ENCODE measurements at regions not wholly inside any gene's neighbourhood (a gene's known extent, or its start where the extent isn't known, plus 50 kb on each side); places are given as distances from the start of the nearest gene placed in this dataset.

DNA sequence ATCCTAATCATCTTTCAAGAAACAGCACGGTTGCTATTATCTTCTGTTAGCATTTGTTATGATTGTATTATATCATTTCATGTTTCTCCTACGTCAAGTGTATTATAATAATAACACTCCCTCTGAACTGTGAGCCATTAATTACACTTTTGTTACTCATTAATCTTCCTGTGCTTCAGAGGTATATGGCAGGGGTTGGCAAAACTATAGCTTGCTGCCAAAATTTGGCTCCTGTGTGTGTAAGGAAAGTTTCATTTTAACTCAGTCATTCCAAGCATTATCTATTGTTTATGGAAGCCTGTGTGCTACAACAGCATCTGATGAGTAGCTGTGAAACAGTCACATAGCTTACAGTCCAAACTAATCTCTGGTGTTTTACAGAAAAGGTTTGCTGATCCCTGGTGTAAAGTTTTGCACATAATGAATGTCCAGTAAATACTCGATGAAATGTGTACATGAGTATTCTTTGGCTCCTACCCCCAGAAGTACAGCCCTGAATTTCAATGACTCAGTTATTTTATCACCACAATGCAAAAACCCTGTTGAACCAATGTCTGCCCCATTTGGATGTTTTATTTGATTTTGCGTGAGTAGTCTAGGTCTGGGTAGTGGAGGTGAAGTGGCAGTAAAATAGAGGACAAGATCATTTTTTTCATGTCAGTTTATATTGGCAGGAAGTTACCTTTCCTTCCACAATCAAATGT lies 648.2 kb downstream of the MAT2B start:
- no peaks in the 10 kb centered on the region for H3K79me2 ChIP-seq (ENCODE audit: control insufficient read depth, insufficient read depth, low read length)
- H3K9ac ChIP-seq (ENCODE audit: low read length), result no peak overlapping the region
- H3K27ac ChIP-seq (ENCODE audit: low read length in 2 of 2), result no peak overlapping the region
- no peak for TF ChIP-seq EZH2 (IDR thresholded peaks at IDR 0.05; ENCODE audit: borderline replicate concordance, insufficient read depth, low read depth, low read length, poor library complexity, severe bottlenecking)
- TF ChIP-seq, protein P1, sequence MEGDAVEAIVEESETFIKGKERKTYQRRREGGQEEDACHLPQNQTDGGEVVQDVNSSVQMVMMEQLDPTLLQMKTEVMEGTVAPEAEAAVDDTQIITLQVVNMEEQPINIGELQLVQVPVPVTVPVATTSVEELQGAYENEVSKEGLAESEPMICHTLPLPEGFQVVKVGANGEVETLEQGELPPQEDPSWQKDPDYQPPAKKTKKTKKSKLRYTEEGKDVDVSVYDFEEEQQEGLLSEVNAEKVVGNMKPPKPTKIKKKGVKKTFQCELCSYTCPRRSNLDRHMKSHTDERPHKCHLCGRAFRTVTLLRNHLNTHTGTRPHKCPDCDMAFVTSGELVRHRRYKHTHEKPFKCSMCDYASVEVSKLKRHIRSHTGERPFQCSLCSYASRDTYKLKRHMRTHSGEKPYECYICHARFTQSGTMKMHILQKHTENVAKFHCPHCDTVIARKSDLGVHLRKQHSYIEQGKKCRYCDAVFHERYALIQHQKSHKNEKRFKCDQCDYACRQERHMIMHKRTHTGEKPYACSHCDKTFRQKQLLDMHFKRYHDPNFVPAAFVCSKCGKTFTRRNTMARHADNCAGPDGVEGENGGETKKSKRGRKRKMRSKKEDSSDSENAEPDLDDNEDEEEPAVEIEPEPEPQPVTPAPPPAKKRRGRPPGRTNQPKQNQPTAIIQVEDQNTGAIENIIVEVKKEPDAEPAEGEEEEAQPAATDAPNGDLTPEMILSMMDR (IDR thresholded peaks at IDR 0.05), result no peak
- DNase-seq (no peak), ATAC-seq (ENCODE audit: low read depth) (no peak)
- no peaks in the 10 kb centered on the region for H3K4me1 ChIP-seq (ENCODE audit: control insufficient read depth in 2 of 2, insufficient read depth in 2 of 2, low read length in 2 of 2)
- H3K36me3 ChIP-seq (replicated peaks in 1 of 2; ENCODE audit: control extremely low read depth in 1 of 2, control insufficient read depth in 1 of 2, extremely low read depth in 1 of 2, insufficient read depth in 2 of 2, low read length in 1 of 2), result no peaks in the 10 kb centered on the region
- no CpG with 5 or more reads among the region's 4 CpGs for WGBS (ENCODE audit: insufficient coverage)
- H3K4me2 ChIP-seq (replicated peaks; ENCODE audit: low read depth, low read length, poor library complexity, severe bottlenecking), result no peak overlapping the region
- no peaks in the 10 kb centered on the region for H3K27me3 ChIP-seq (replicated peaks in 1 of 4; ENCODE audit: control extremely low read depth in 1 of 4, control insufficient read depth in 3 of 4, insufficient read depth in 4 of 4, low read length in 3 of 4)
- Mint-ChIP-seq H3K27me3 (no peaks in the 10 kb centered on the region), H3K9me3 (ENCODE audit: insufficient read depth) (no peaks in the 10 kb centered on the region), H3K27ac (no peak overlapping the region), H3K4me3 (no peak overlapping the region), H3K4me1 (no peaks in the 10 kb centered on the region)
- H2AFZ ChIP-seq (ENCODE audit: insufficient read depth, low read depth, low read length, poor library complexity, severe bottlenecking), result no peak overlapping the region
- intact Hi-C loops (cut with micrococcal nuclease), result no loop called here
- CTCF ChIA-PET, result no interaction called here
- no peak overlapping the region for H3K4me3 ChIP-seq (ENCODE audit: control extremely low read depth in 1 of 5, extremely low read depth in 1 of 5, insufficient read depth in 1 of 5, low read depth in 2 of 5, low read length in 4 of 5)
- POLR2A ChIA-PET, result no interaction called here
- H4K20me1 ChIP-seq (ENCODE audit: control insufficient read depth, insufficient read depth, low read length, poor library complexity, severe bottlenecking), result no peaks in the 10 kb centered on the region
- no peaks in the 10 kb centered on the region for H3K9me3 ChIP-seq (ENCODE audit: control extremely low read depth in 1 of 3, control insufficient read depth in 2 of 3, insufficient read depth in 1 of 3, low read length in 2 of 3)

DNA sequence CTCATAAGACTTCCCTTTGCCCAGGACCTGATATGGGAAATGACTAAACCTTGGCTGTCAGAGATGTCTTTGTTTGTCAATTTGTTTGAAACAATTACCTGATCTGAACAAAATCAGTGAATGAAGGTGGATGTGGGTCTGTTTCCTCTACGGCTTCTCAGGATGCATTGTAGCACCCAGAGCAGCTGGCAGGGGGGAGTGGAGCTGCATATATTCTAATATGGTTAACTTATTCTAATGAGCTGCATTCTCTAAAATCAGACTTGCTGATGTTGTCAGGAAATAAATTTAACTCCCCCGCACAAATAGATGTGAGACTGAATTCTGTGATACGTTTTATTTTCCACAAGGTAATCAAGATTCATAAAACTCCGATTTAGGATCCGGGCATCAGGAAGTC lies 665.4 kb downstream of the MAT2B start:
- Histone ChIP-seq H3K9me3 (ENCODE audit: control extremely low read depth in 1 of 3, control insufficient read depth in 2 of 3, insufficient read depth in 1 of 3, low read length in 2 of 3) (peaks cover 0 to 1% (median 0%) of the 10 kb centered on the region in 3 donors), H2AFZ (ENCODE audit: insufficient read depth, low read depth, low read length, poor library complexity, severe bottlenecking) (no peak overlapping the region), H3K27me3 (replicated peaks in 1 of 4; ENCODE audit: control extremely low read depth in 1 of 4, control insufficient read depth in 3 of 4, insufficient read depth in 4 of 4, low read length in 3 of 4) (no peaks in the 10 kb centered on the region), H3K79me2 (ENCODE audit: control insufficient read depth, insufficient read depth, low read length) (no peaks in the 10 kb centered on the region), H3K4me1 (ENCODE audit: control insufficient read depth in 2 of 2, insufficient read depth in 2 of 2, low read length in 2 of 2) (no peaks in the 10 kb centered on the region), H3K4me3 (ENCODE audit: control extremely low read depth in 1 of 5, extremely low read depth in 1 of 5, insufficient read depth in 1 of 5, low read depth in 2 of 5, low read length in 4 of 5) (no peak overlapping the region), H4K20me1 (ENCODE audit: control insufficient read depth, insufficient read depth, low read length, poor library complexity, severe bottlenecking) (no peaks in the 10 kb centered on the region), H3K27ac (ENCODE audit: low read length in 2 of 2) (no peak overlapping the region), H3K9ac (ENCODE audit: low read length) (no peak overlapping the region), H3K36me3 (replicated peaks in 1 of 2; ENCODE audit: control extremely low read depth in 1 of 2, control insufficient read depth in 1 of 2, extremely low read depth in 1 of 2, insufficient read depth in 2 of 2, low read length in 1 of 2) (no peaks in the 10 kb centered on the region), H3K4me2 (replicated peaks; ENCODE audit: low read depth, low read length, poor library complexity, severe bottlenecking) (no peak overlapping the region)
- TF ChIP-seq, protein P1 (IDR thresholded peaks at IDR 0.05), result no peak
- TF ChIP-seq EZH2 (IDR thresholded peaks at IDR 0.05; ENCODE audit: borderline replicate concordance, insufficient read depth, low read depth, low read length, poor library complexity, severe bottlenecking), result no peak
- CTCF ChIA-PET, result no interaction called here
- Mint-ChIP-seq H3K27me3 (no peaks in the 10 kb centered on the region), H3K4me1 (no peaks in the 10 kb centered on the region), H3K27ac (no peak overlapping the region), H3K9me3 (ENCODE audit: insufficient read depth) (no peaks in the 10 kb centered on the region), H3K4me3 (no peak overlapping the region)
- no peak for DNase-seq
- intact Hi-C loops (cut with micrococcal nuclease), result no loop called here
- no peak for ATAC-seq (ENCODE audit: low read depth)
- WGBS (ENCODE audit: insufficient coverage), result 86% methylated on average over 1 of the region's 5 CpGs
- POLR2A ChIA-PET, result no interaction called here
